Neural progenitor cell (in vitro differentiated cells): ENCODE measurements at regions not wholly inside any gene's neighbourhood (a gene's known extent, or its start where the extent isn't known, plus 50 kb on each side); places are given as distances from the start of the nearest gene placed in this dataset.

ENCODE experiments used
- EZH2 ChIP-seq: fragments of 200-600 bp; sonication (generic); IDR thresholded peaks from 2 replicates; pipeline ENCODE4 v1.6.1; 2017; ENCODE audit warnings: antibody characterized with exemption, mild to moderate bottlenecking, moderate library complexity
- EZH2phosphoT487 ChIP-seq: fragments of 200-600 bp; sonication (generic); IDR thresholded peaks from 2 replicates; pipeline ENCODE4 v1.6.1; 2017; ENCODE audit warnings: antibody characterized with exemption
- TF ChIP-seq, protein P1 (sequence below): fragments of 200-600 bp; sonication (generic); IDR thresholded peaks from 2 replicates; pipeline ENCODE4 v1.5.1; 2017; ENCODE audit warnings: antibody characterized with exemption, mild to moderate bottlenecking

DNA sequence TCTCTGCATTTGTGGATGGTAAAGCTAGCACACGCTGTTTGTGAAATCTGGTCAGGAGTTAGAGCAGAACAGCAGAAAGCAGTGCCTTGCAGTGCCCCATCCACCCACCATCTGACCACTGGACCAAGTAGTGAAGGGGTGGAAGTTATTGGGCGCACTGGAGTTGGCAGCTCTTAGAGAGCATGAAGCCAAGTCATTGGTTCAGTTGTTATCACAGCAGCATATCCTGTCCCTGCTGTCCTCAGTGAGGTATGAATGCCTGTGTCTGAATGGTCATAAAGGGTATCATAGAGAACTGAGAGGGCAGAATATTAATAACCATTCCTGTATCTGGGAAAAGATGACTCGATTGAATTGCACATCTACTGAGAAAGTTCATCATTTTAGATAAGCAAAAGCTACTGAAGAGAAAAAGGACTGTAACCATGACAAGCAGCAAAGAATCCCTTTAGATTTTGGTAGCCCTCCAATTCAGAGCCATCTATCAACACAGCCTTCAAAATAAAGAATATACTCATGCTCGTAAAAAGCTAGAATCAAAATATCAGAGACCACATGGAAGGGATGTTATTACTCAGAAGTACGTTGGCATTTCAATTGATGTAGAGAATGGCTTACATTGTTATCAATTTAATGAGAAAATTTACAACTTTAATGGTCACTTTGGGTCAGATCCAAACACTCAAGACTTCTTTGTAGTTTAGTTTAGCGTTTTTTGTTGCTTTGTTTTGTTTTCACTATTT lies 919.0 kb downstream of the EFNB2 start:
- TF ChIP-seq, protein P1, sequence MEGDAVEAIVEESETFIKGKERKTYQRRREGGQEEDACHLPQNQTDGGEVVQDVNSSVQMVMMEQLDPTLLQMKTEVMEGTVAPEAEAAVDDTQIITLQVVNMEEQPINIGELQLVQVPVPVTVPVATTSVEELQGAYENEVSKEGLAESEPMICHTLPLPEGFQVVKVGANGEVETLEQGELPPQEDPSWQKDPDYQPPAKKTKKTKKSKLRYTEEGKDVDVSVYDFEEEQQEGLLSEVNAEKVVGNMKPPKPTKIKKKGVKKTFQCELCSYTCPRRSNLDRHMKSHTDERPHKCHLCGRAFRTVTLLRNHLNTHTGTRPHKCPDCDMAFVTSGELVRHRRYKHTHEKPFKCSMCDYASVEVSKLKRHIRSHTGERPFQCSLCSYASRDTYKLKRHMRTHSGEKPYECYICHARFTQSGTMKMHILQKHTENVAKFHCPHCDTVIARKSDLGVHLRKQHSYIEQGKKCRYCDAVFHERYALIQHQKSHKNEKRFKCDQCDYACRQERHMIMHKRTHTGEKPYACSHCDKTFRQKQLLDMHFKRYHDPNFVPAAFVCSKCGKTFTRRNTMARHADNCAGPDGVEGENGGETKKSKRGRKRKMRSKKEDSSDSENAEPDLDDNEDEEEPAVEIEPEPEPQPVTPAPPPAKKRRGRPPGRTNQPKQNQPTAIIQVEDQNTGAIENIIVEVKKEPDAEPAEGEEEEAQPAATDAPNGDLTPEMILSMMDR, result no peak
- TF ChIP-seq EZH2 (no peak), EZH2phosphoT487 (no peak)
